SU-DHL-6 (cell line): ENCODE measurements at regions not wholly inside any gene's neighbourhood (a gene's known extent, or its start where the extent isn't known, plus 50 kb on each side); places are given as distances from the start of the nearest gene placed in this dataset.
A peak's percentile ranks its signal among the peaks of the same experiment; 100 is the strongest.

Source experiments
- H2AFZ ChIP-seq: fragments of 200-600 bp; sonication (generic); 2 replicates; pipeline ENCODE4 v1.6.1; 2014; ENCODE audit warnings: low read depth, mild to moderate bottlenecking, moderate library complexity, mixed read lengths, antibody characterized with exemption, low read length; ENCODE audit not compliant: severe bottlenecking
- H3F3A ChIP-seq: fragments of 200-600 bp; shearing (Covaris generic); 2 replicates; pipeline ENCODE4 v1.6.0; 2016; ENCODE audit warnings: antibody characterized with exemption, mild to moderate bottlenecking; ENCODE audit not compliant: insufficient read depth
- H3K27ac ChIP-seq: fragments of 200-600 bp; sonication (generic); 2 replicates; pipeline ENCODE4 v1.5.1; 2016; ENCODE audit warnings: low read depth, mild to moderate bottlenecking, low read length, moderate library complexity, mixed read lengths
- H3K27me3 ChIP-seq: fragments of 200-600 bp; sonication (generic), shearing (Covaris generic); 2 replicates; pipeline ENCODE4 v1.6.0; 2014; ENCODE audit warnings: mild to moderate bottlenecking, low read length
- H3K36me3 ChIP-seq: fragments of 200-600 bp; sonication (generic); 2 replicates; pipeline ENCODE4 v1.6.1; 2014; ENCODE audit warnings: mild to moderate bottlenecking, low read length, mixed read lengths
- H3K4me2 ChIP-seq: fragments of 300-600, 200-600 bp; shearing (Covaris generic), sonication (generic); 2 replicates; pipeline ENCODE4 v1.6.0; 2014; ENCODE audit warnings: low read length, low read depth, mild to moderate bottlenecking; ENCODE audit not compliant: poor library complexity, severe bottlenecking
- H3K4me3 ChIP-seq: fragments of 200-600 bp; sonication (generic); 2 replicates; pipeline ENCODE4 v1.5.1; 2014; ENCODE audit warnings: antibody characterized with exemption, low read length, mild to moderate bottlenecking, mixed read lengths; ENCODE audit not compliant: insufficient read depth, poor library complexity, severe bottlenecking
- H3K79me2 ChIP-seq: fragments of 200-600 bp; sonication (generic); 2 replicates; pipeline ENCODE4 v1.6.1; 2014; ENCODE audit warnings: mild to moderate bottlenecking, low read length, moderate library complexity; ENCODE audit not compliant: insufficient read depth
- H3K9ac ChIP-seq: fragments of 200-600 bp; sonication (generic); 2 replicates; pipeline ENCODE4 v1.7.0; 2014; ENCODE audit warnings: mild to moderate bottlenecking, low read length
- H3K9me2 ChIP-seq: fragments of 200-600 bp; sonication (generic); replicated peaks from 2 replicates; pipeline ENCODE4 v1.6.1; 2014; ENCODE audit warnings: low read length; ENCODE audit not compliant: insufficient read depth
- H3K9me3 ChIP-seq: fragments of 200-600 bp; sonication (generic); 2 replicates; pipeline ENCODE4 v1.6.1; 2014; ENCODE audit warnings: low read length, mixed read lengths; ENCODE audit not compliant: insufficient read depth
- H4K20me1 ChIP-seq: fragments of 200-600 bp; sonication (generic); 2 replicates; pipeline ENCODE4 v1.6.1; 2014; ENCODE audit warnings: low read depth, mild to moderate bottlenecking, antibody characterized with exemption, low read length, moderate library complexity, mixed read lengths
- EZH2phosphoT487 ChIP-seq: fragments of 200-600 bp; sonication (generic), shearing (Covaris generic); conservative IDR thresholded peaks from 2 replicates; pipeline ENCODE4 v1.6.1; 2018; ENCODE audit warnings: mild to moderate bottlenecking, antibody characterized with exemption, low read length, moderate library complexity, mixed read lengths
- TF ChIP-seq, protein P1 (sequence below): fragments of 200-600 bp; sonication (generic); IDR thresholded peaks from one replicate; pipeline ENCODE4 v1.5.1; 2017; ENCODE audit warnings: antibody characterized with exemption, mild to moderate bottlenecking, low read length, moderate library complexity; ENCODE audit not compliant: insufficient read depth, poor library complexity, severe bottlenecking

- no peaks in the 10 kb centered on the region for H3K36me3 ChIP-seq
- H3K4me2 ChIP-seq: no peak overlapping the region
- no peak overlapping the region for H3K9ac ChIP-seq
- H3K27me3 ChIP-seq: no peaks in the 10 kb centered on the region
- no peaks in the 10 kb centered on the region for H3F3A ChIP-seq
- H3K4me3 ChIP-seq: no peak overlapping the region
- no peaks in the 10 kb centered on the region for H3K9me2 ChIP-seq
- H3K79me2 ChIP-seq: no peaks in the 10 kb centered on the region
- no peak overlapping the region for H3K27ac ChIP-seq
- no peak overlapping the region for H2AFZ ChIP-seq
- H4K20me1 ChIP-seq: no peaks in the 10 kb centered on the region
- TF ChIP-seq, protein P1, sequence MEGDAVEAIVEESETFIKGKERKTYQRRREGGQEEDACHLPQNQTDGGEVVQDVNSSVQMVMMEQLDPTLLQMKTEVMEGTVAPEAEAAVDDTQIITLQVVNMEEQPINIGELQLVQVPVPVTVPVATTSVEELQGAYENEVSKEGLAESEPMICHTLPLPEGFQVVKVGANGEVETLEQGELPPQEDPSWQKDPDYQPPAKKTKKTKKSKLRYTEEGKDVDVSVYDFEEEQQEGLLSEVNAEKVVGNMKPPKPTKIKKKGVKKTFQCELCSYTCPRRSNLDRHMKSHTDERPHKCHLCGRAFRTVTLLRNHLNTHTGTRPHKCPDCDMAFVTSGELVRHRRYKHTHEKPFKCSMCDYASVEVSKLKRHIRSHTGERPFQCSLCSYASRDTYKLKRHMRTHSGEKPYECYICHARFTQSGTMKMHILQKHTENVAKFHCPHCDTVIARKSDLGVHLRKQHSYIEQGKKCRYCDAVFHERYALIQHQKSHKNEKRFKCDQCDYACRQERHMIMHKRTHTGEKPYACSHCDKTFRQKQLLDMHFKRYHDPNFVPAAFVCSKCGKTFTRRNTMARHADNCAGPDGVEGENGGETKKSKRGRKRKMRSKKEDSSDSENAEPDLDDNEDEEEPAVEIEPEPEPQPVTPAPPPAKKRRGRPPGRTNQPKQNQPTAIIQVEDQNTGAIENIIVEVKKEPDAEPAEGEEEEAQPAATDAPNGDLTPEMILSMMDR: no peak
- TF ChIP-seq EZH2phosphoT487: no peak
- H3K9me3 ChIP-seq: no peaks in the 10 kb centered on the region; the same call in 1 of the 2 replicates
These were observed 1166.7 kb upstream of the B3GALT2 start for GRCh38 chr1:194353121-194353520.

DNA sequence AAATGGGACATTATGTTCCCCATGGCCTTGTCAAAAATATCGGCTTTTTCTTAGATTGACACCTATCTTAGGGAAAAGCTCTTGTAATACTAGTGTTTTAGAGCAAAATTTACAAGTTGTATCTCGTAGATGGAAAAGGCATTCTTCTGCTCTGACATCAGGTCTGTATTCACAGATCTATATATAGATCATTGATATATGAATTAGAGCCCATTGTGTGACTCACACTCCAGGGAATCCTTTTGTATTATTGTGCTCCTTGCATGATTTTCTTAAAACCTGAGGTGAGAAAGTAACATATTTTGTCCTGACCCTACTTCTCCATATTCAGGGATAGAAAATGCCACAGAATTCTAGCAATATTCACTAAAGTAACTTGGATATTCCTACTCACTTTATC lies 1160.8 kb upstream of the B3GALT2 start:
- Histone ChIP-seq H3F3A (no peaks in the 10 kb centered on the region), H3K9me2 (no peaks in the 10 kb centered on the region), H3K27ac (no peak overlapping the region), H3K9ac (no peak overlapping the region), H3K4me3 (no peak overlapping the region), H2AFZ (peak overlapping the region; percentile 69), H3K4me2 (no peak overlapping the region), H3K27me3 (no peaks in the 10 kb centered on the region), H4K20me1 (no peaks in the 10 kb centered on the region), H3K79me2 (no peaks in the 10 kb centered on the region), H3K36me3 (no peaks in the 10 kb centered on the region), H3K9me3 (peaks cover 11% of the 10 kb centered on the region; the same call in 1 of the 2 replicates)
- TF ChIP-seq EZH2phosphoT487: no peak
- TF ChIP-seq, protein P1: no peak

GRCh38 chr1:194342484-194343262 lies 1156.3 kb upstream of the B3GALT2 start:
- Histone ChIP-seq H3K9me3 (peaks cover 11% of the 10 kb centered on the region; the same call in 1 of the 2 replicates), H3K36me3 (no peaks in the 10 kb centered on the region), H3K27me3 (no peaks in the 10 kb centered on the region), H3K9ac (no peak overlapping the region), H3K4me2 (no peak overlapping the region), H3F3A (no peaks in the 10 kb centered on the region; the same call in 1 of the 2 replicates), H3K79me2 (no peaks in the 10 kb centered on the region), H3K27ac (no peak overlapping the region), H3K9me2 (no peaks in the 10 kb centered on the region), H4K20me1 (no peaks in the 10 kb centered on the region), H3K4me3 (no peak overlapping the region), H2AFZ (peak overlapping the region; percentile 21)
- TF ChIP-seq, protein P1: no peak
- no peak for TF ChIP-seq EZH2phosphoT487
